Karpas-422 (cell line): ENCODE measurements at regions not wholly inside any gene's neighbourhood (a gene's known extent, or its start where the extent isn't known, plus 50 kb on each side); places are given as distances from the start of the nearest gene placed in this dataset.

Source experiments
- DNase-seq: peaks from one replicate; pipeline ENCODE4 v3.0.0-alpha.2; 2015
- H2AFZ ChIP-seq: fragments of 200-600 bp; sonication (generic); 2 replicates; pipeline ENCODE4 v1.6.1; 2014; ENCODE audit warnings: antibody characterized with exemption, low read length, mixed read lengths
- H3K27ac ChIP-seq: fragments of 200-600 bp; sonication (generic); 2 replicates; pipeline ENCODE4 v1.5.1; 2014; ENCODE audit warnings: mild to moderate bottlenecking, low read length, moderate library complexity
- H3K27me3 ChIP-seq: fragments of 200-600 bp; sonication (generic); 2 replicates; pipeline ENCODE4 v1.6.1; 2014; ENCODE audit warnings: low read length, mixed read lengths
- H3K36me3 ChIP-seq: fragments of 200-600 bp; sonication (generic); 2 replicates; pipeline ENCODE4 v1.6.1; 2014; ENCODE audit warnings: low read length, mixed read lengths; ENCODE audit not compliant: insufficient read depth
- H3K4me1 ChIP-seq: fragments of 200-600 bp; sonication (generic); 2 replicates; pipeline ENCODE4 v1.6.1; 2014; ENCODE audit warnings: mild to moderate bottlenecking, low read length, mixed read lengths
- H3K4me2 ChIP-seq: fragments of 200-600 bp; sonication (generic); 2 replicates; pipeline ENCODE4 v1.6.1; 2014; ENCODE audit warnings: low read length, low read depth, mild to moderate bottlenecking; ENCODE audit not compliant: poor library complexity, severe bottlenecking
- H3K4me3 ChIP-seq: fragments of 200-600 bp; sonication (generic); 2 replicates; pipeline ENCODE4 v1.5.1; 2014; ENCODE audit warnings: mild to moderate bottlenecking, antibody characterized with exemption, low read length, mixed read lengths
- H3K79me2 ChIP-seq: fragments of 200-600 bp; sonication (generic); 2 replicates; pipeline ENCODE4 v1.6.1; 2014; ENCODE audit warnings: mild to moderate bottlenecking, low read length, mixed read lengths
- H3K9ac ChIP-seq: fragments of 200-600 bp; sonication (generic); 2 replicates; pipeline ENCODE4 v1.6.0; 2014; ENCODE audit warnings: low read length
- H3K9me2 ChIP-seq: fragments of 200-600 bp; sonication (generic), shearing (Covaris generic); replicated peaks from 2 replicates; pipeline ENCODE4 v1.6.0; 2014; ENCODE audit warnings: mild to moderate bottlenecking, low read length, moderate library complexity; ENCODE audit not compliant: insufficient read depth
- H3K9me3 ChIP-seq: fragments of 300-700, 200-600 bp; sonication (generic); 2 replicates; pipeline ENCODE4 v1.6.1; 2014; ENCODE audit warnings: low read length, mixed read lengths
- H4K20me1 ChIP-seq: fragments of 200-600 bp; sonication (generic); 2 replicates; pipeline ENCODE4 v1.6.1; 2014; ENCODE audit warnings: mild to moderate bottlenecking, antibody characterized with exemption, low read length, low read depth; ENCODE audit not compliant: insufficient read depth

DNA sequence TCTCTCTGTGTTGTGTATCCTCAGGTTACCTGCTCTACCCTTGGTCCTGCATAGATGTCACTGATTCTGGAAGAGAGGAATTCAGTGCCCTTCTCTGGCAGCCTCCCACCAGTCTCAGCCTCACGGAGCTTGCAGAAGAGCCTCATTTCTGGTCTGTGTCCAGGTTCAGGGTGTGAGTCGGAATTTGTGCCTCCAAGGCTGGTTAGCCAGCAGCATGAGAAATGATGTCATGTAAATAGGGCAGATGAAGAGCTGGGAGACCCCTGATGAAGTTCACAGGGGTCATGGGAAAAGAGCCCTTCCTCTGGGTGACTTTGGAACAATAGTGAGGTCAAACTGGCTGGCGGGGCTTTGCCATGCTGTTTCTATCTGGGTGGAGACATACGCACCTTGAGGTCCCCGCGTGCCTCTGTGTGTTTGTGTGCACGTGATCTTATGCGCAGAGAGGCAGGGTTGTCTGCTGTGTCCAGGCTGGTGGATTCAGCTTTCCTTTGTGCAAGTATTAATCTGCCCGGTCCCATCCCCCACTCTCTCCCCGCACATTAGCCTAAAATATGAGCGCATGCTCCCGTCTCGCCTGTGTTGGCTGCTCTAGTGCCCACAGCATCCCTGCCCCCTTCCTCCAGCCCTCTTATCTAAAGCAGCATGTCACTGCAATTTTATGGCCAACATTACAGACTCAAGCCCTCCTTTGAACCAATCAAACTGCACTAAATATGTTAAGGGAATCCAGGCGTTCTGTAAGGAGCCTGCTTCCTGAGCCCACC is 256.3 kb upstream of the ZFHX3 start:
- H3K4me1 ChIP-seq: no peaks in the 10 kb centered on the region
- H3K27me3 ChIP-seq: no peaks in the 10 kb centered on the region
- H3K9ac ChIP-seq: no peak overlapping the region
- no peak for DNase-seq
- no peak overlapping the region for H3K27ac ChIP-seq
- H3K4me2 ChIP-seq: no peak overlapping the region
- no peaks in the 10 kb centered on the region for H3K9me3 ChIP-seq
- no peak overlapping the region for H2AFZ ChIP-seq
- H4K20me1 ChIP-seq: no peaks in the 10 kb centered on the region
- H3K9me2 ChIP-seq: no peaks in the 10 kb centered on the region
- no peaks in the 10 kb centered on the region for H3K36me3 ChIP-seq
- no peaks in the 10 kb centered on the region for H3K79me2 ChIP-seq
- H3K4me3 ChIP-seq: no peak overlapping the region

DNA sequence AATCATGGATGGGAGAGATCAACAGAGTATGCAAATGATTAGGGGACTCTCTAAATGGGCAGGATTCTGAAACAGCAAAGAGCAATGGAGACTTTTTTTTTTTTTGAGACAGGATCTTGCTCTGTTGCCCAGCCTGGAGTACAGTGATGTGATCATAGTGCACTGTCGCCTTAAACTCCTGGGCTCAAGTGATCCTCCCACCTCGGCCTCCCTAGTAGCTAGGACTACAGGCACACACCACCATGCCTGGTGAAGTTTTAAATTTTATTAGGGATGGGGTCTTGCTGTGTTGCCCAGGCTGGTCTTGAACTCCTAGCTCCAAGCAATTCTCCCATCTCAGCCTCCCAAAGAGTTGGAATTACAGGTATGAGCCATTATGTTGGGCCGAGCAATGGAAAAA is 255.0 kb upstream of the ZFHX3 start:
- no peak overlapping the region for H3K4me3 ChIP-seq
- no peak for DNase-seq

DNA sequence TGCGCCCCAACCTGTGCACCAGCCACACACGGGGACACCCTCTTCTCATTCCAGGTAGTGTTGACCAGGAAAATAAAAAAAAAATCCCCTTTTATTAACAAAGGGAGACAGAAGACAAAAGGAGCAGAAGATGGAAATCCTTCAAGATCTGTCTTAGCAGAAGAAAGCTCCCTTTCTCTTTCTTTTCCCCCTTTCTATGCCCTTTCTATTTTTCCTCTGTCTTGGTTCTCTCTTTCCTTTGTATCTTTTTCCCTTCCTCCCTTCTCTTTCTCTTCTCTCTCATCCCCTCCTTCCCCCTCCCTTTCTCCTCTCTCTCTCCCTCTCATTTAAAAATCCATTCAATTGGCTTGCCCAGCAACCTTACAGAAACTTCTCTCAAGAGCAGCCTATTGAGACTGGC is 254.1 kb upstream of the ZFHX3 start:
- no peak overlapping the region for H3K9ac ChIP-seq
- H3K27ac ChIP-seq: no peak overlapping the region
- H2AFZ ChIP-seq: no peak overlapping the region
- no peaks in the 10 kb centered on the region for H4K20me1 ChIP-seq
- H3K27me3 ChIP-seq: no peaks in the 10 kb centered on the region
- no peaks in the 10 kb centered on the region for H3K9me3 ChIP-seq
- no peaks in the 10 kb centered on the region for H3K79me2 ChIP-seq
- no peaks in the 10 kb centered on the region for H3K36me3 ChIP-seq
- no peak for DNase-seq
- H3K4me1 ChIP-seq: no peaks in the 10 kb centered on the region
- H3K4me2 ChIP-seq: no peak overlapping the region
- H3K4me3 ChIP-seq: no peak overlapping the region
- H3K9me2 ChIP-seq: no peaks in the 10 kb centered on the region

More for the DNA sequence above, 255.0 kb upstream of the ZFHX3 start:
- Histone ChIP-seq H3K27me3 (no peaks in the 10 kb centered on the region), H3K9me3 (no peaks in the 10 kb centered on the region), H3K36me3 (no peaks in the 10 kb centered on the region), H3K9me2 (no peaks in the 10 kb centered on the region), H3K9ac (no peak overlapping the region), H3K79me2 (no peaks in the 10 kb centered on the region), H3K4me2 (no peak overlapping the region), H3K4me1 (no peaks in the 10 kb centered on the region), H4K20me1 (no peaks in the 10 kb centered on the region), H2AFZ (no peak overlapping the region), H3K27ac (no peak overlapping the region)

DNA sequence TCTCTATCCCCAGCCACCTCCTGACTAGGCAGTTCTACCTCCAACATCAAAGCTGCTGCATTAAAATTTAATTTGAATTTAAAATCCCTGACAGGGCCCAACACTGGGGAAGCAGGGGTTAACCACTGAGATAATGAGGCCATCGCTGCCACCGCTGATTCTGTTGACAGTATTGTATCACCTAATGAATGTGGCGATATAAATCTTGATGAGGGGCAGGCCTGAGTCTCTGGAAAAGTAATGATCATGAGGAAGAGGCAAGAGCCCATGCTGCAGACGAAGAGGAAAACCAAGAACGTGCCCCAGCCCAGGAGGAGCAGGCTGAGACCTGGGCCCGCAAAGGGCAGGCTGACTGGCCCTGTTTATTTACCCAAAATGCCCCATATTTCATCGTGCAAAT is 251.4 kb upstream of the ZFHX3 start:
- no peaks in the 10 kb centered on the region for H3K9me2 ChIP-seq
- H3K4me1 ChIP-seq: no peaks in the 10 kb centered on the region
- no peak overlapping the region for H3K4me2 ChIP-seq
- H3K9ac ChIP-seq: no peak overlapping the region
- no peaks in the 10 kb centered on the region for H3K36me3 ChIP-seq
- H2AFZ ChIP-seq: no peak overlapping the region
- H3K9me3 ChIP-seq: no peaks in the 10 kb centered on the region
- no peak overlapping the region for H3K27ac ChIP-seq
- no peaks in the 10 kb centered on the region for H4K20me1 ChIP-seq
- no peak overlapping the region for H3K4me3 ChIP-seq
- no peaks in the 10 kb centered on the region for H3K79me2 ChIP-seq
- no peaks in the 10 kb centered on the region for H3K27me3 ChIP-seq
- DNase-seq: no peak

DNA sequence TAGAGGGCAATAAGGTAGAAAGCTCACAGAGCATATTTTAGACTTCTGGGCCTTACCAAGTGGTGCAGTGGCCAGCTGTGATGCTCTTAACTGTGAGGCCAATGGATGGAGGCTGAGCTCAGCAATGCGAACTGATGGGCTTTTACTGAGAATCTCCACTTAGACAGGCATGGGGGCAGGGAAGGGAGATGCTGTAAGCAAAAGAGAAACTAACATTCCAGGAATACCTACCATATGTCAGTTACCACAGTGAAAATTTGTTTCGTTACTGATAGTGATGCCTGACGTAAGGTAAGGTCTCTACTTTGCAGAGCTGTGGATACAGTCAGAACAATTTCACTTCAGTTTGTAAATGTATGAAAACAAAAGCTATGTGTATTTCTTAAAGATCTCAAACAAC is 250.6 kb upstream of the ZFHX3 start:
- Histone ChIP-seq H3K9me2 (no peaks in the 10 kb centered on the region), H3K79me2 (no peaks in the 10 kb centered on the region), H3K27me3 (no peaks in the 10 kb centered on the region), H3K4me1 (no peaks in the 10 kb centered on the region), H2AFZ (no peak overlapping the region), H3K36me3 (no peaks in the 10 kb centered on the region), H3K9me3 (no peaks in the 10 kb centered on the region), H3K4me3 (no peak overlapping the region), H3K4me2 (no peak overlapping the region), H3K9ac (no peak overlapping the region), H3K27ac (no peak overlapping the region), H4K20me1 (no peaks in the 10 kb centered on the region)
- DNase-seq: no peak

DNA sequence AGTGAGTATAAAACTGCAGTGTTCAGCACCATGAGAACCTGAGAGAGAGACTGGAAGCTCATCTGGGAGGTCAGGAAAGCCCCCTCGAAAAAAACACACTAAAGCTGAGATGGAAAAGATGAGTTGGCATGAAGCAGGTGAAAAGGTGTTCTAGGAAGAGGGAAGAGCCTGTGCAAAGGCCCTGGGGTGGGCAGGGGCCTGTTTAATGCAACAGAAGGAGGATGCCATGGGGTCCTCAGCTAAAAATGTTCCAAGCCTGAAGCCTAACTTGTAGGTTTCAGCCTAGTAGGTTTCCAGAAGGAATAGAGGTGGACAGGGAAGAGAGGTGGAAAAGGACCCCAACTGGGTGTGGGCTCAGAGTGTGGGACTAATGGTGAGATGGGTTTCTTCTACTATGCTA is 242.3 kb upstream of the ZFHX3 start:
- Histone ChIP-seq H3K36me3 (no peaks in the 10 kb centered on the region), H3K9me2 (no peaks in the 10 kb centered on the region), H3K4me2 (no peak overlapping the region), H3K9me3 (no peaks in the 10 kb centered on the region), H3K27me3 (no peaks in the 10 kb centered on the region), H3K9ac (no peak overlapping the region), H3K4me3 (no peak overlapping the region), H3K4me1 (no peaks in the 10 kb centered on the region), H4K20me1 (no peaks in the 10 kb centered on the region), H2AFZ (no peak overlapping the region), H3K27ac (no peak overlapping the region), H3K79me2 (no peaks in the 10 kb centered on the region)
- DNase-seq: no peak

DNA sequence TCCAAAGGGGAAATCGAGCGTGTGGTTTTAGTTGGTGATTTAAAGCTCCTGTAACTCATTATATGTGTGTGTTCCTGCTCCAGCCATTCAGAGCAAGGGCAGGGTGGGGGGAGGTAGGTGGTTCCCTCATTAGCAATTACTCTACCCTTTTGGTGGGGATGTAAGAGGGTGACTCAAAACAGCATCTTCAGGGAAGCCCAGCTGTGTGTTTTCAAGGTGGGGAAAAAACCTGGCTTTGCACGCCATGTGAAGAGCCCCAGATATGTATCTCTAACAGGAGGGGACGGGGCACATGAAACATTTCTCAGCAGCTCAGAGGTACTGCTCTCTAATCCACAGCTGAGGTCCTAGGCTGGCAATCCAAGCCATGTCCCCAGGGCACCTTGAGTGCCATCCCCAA is 241.3 kb upstream of the ZFHX3 start:
- Histone ChIP-seq H3K9me2 (no peaks in the 10 kb centered on the region), H3K4me3 (no peak overlapping the region), H4K20me1 (no peaks in the 10 kb centered on the region), H3K4me1 (no peaks in the 10 kb centered on the region), H3K27ac (no peak overlapping the region), H3K27me3 (no peaks in the 10 kb centered on the region), H3K9me3 (no peaks in the 10 kb centered on the region), H2AFZ (no peak overlapping the region), H3K4me2 (no peak overlapping the region), H3K36me3 (no peaks in the 10 kb centered on the region), H3K9ac (no peak overlapping the region), H3K79me2 (no peaks in the 10 kb centered on the region)
- no peak for DNase-seq

DNA sequence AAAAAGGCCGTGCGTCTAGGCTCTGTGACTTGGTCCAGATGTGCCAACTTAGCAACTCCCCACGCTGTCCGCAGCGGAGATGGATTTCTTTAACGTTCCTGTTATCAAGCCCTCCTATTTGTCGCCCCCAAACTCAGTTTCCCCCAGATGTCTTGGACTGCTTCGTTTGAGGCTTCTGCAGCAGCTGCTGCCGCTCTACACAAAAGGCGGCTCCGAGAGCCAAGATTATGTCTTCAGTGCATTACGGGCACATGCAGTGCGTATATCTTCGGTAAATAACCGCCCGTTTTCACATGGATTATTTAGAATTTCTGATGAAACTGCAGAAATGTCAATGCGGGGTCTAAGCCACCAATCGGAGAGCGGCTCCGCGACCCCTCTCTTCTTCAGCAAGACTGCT is 240.6 kb upstream of the ZFHX3 start:
- no peaks in the 10 kb centered on the region for H3K4me1 ChIP-seq
- H3K27me3 ChIP-seq: no peaks in the 10 kb centered on the region
- H3K79me2 ChIP-seq: no peaks in the 10 kb centered on the region
- DNase-seq: no peak
- no peak overlapping the region for H3K4me2 ChIP-seq
- H2AFZ ChIP-seq: no peak overlapping the region
- H3K36me3 ChIP-seq: no peaks in the 10 kb centered on the region
- no peaks in the 10 kb centered on the region for H3K9me2 ChIP-seq
- no peak overlapping the region for H3K4me3 ChIP-seq
- no peak overlapping the region for H3K9ac ChIP-seq
- no peaks in the 10 kb centered on the region for H4K20me1 ChIP-seq
- no peaks in the 10 kb centered on the region for H3K9me3 ChIP-seq
- no peak overlapping the region for H3K27ac ChIP-seq
